Thoracic aorta (tissue), 2 donors: ENCODE measurements at regions not wholly inside any gene's neighbourhood (a gene's known extent, or its start where the extent isn't known, plus 50 kb on each side); places are given as distances from the start of the nearest gene placed in this dataset.

Experiments used
- ATAC-seq: fragments of 150-250 bp; one replicate; pipeline ENCODE4 v1.8.0; 2017; ENCODE audit warnings: low read depth; ENCODE audit not compliant: insufficient number of reproducible peaks, low FRiP score
- DNase-seq: peaks from one replicate; pipeline ENCODE4 v3.0.0-alpha.2; 2020; ENCODE audit warnings: low spot score
- H3K27ac ChIP-seq, 2 donors: fragments of 200-600 bp; sonication (generic); 1 replicate in 1 of 2; 2 replicates in 1 of 2; pipeline ENCODE4 v1.5.1; 2016; ENCODE audit warnings: mild to moderate bottlenecking in 2 of 2, moderate library complexity in 2 of 2
- H3K27me3 ChIP-seq: fragments of 200-600 bp; sonication (generic); replicated peaks from 2 replicates; pipeline ENCODE4 v1.6.0; 2016; ENCODE audit warnings: mild to moderate bottlenecking; ENCODE audit not compliant: insufficient read depth
- H3K36me3 ChIP-seq: fragments of 200-600 bp; sonication (generic); one replicate; pipeline ENCODE4 v1.5.1; 2016
- H3K4me1 ChIP-seq, 2 donors: fragments of 200-600 bp; sonication (generic); 1 replicate in 1 of 2; 2 replicates in 1 of 2; pipeline versions ENCODE4 v1.5.1 to v1.6.0; 2016; ENCODE audit warnings: low read depth in 2 of 2, mild to moderate bottlenecking in 1 of 2; ENCODE audit not compliant: control insufficient read depth in 1 of 2
- H3K4me3 ChIP-seq: fragments of 200-600 bp; sonication (generic); 2 replicates; pipeline ENCODE4 v1.5.1; 2016; ENCODE audit warnings: mild to moderate bottlenecking
- H3K9me3 ChIP-seq: fragments of 200-600 bp; sonication (generic); 2 replicates; pipeline ENCODE4 v1.5.1; 2016
- CTCF ChIP-seq: fragments of 200-600 bp; sonication (generic); IDR thresholded peaks from one replicate; pipeline ENCODE4 v1.5.1; 2019; ENCODE audit warnings: antibody characterized with exemption

DNA sequence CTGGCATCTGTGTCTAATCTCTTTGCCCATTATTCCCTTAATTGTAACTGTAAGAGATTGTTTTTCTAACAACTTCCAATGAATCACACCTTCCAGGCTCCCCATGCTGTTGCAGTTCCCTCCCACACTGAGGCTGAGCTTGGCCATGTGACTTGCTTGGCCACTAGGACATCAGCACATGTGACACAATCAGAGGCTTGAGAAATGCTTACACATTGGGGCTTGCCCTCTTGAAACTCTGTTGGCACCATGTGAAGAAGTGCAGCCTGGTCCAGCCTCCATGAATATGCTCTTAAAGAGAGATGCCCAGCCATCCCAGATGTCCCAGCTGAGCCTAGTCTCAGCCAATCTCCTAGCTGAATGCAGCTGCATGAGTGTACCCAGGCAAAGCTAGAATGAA is 326.8 kb upstream of the SOX2 start:
- DNase-seq: no peak
- Histone ChIP-seq H3K4me3 (no peak overlapping the region), H3K9me3 (no peaks in the 10 kb centered on the region), H3K4me1 (no peaks in the 10 kb centered on the region), H3K36me3 (no peaks in the 10 kb centered on the region), H3K27me3 (no peaks in the 10 kb centered on the region), H3K27ac (no peak overlapping the region)
- no peak for TF ChIP-seq CTCF
- ATAC-seq: no peak

GRCh38 chr3:181383760-181384159 is 328.0 kb upstream of the SOX2 start:
- H3K4me1 ChIP-seq: no peaks in the 10 kb centered on the region
- H3K4me3 ChIP-seq: no peak overlapping the region
- no peak for TF ChIP-seq CTCF
- H3K27ac ChIP-seq: no peak overlapping the region
- no peaks in the 10 kb centered on the region for H3K27me3 ChIP-seq
- ATAC-seq (no peak), DNase-seq (no peak)
- no peaks in the 10 kb centered on the region for H3K9me3 ChIP-seq
- no peaks in the 10 kb centered on the region for H3K36me3 ChIP-seq

DNA sequence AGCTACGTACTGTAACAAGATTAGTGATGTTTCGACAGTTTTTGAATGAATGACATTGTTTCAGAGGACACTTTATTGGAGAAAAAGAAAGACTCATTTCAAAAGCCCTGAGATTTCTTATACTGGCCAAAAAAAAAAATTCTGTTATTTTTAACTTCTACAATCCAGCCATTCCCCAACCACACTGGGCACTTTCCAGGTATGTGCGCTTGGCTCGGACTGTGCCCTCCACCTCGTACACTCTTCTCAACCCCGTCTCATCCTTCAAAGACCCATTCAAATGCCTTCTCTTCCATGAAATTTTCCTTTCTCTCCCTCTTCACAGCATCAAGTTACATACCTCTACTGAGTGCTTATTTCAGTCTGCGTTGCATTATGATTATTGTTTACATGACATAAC is 328.5 kb upstream of the SOX2 start:
- Histone ChIP-seq H3K4me1 (no peaks in the 10 kb centered on the region), H3K4me3 (no peak overlapping the region), H3K36me3 (no peaks in the 10 kb centered on the region), H3K27ac (no peak overlapping the region), H3K27me3 (no peaks in the 10 kb centered on the region), H3K9me3 (no peaks in the 10 kb centered on the region)
- DNase-seq: no peak
- TF ChIP-seq CTCF: no peak
- no peak for ATAC-seq

DNA sequence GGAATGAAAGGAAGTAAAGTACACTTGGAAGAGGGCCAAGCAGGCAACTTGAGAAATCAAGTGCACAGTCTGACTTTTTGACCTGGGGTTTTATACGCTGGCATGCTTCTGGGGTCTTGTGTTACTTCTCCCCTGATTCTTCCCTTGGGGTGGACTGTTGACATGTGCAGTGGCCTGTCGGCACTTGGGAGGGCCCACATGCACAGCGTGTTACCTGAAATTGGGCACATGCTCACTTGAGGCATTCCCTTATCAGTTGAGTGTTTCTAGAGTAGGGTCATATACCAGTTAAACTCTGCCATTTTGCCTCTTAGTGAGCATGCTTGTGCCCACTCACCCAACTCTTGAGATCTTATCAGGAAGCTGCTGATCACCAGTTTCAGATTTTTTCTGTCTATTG is 329.1 kb upstream of the SOX2 start:
- Histone ChIP-seq H3K4me3 (no peak overlapping the region), H3K36me3 (no peaks in the 10 kb centered on the region), H3K27ac (no peak overlapping the region), H3K4me1 (no peaks in the 10 kb centered on the region), H3K27me3 (no peaks in the 10 kb centered on the region), H3K9me3 (no peaks in the 10 kb centered on the region)
- DNase-seq (no peak), ATAC-seq (no peak)
- no peak for TF ChIP-seq CTCF

DNA sequence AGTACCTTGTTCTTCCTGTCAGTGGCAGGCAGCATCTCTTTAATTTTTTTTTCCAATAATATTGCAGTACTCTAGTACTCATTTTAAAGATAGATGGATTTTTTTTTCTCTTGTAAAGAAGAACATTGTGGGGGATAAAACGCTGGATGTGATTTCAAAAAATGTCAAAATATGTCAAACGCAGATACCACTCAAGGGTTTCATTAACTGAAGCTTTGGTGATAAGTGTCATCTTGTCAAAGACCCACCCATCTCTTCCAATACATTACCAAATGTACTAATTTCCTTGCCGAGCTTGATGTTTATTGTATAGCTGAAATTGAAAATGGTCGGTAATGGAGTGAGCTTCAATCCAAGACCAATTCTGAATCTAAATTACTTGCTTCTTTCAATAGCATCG is 332.4 kb upstream of the SOX2 start:
- H3K27me3 ChIP-seq: no peaks in the 10 kb centered on the region
- TF ChIP-seq CTCF: no peak
- H3K4me1 ChIP-seq: no peaks in the 10 kb centered on the region
- no peak for DNase-seq
- H3K36me3 ChIP-seq: no peaks in the 10 kb centered on the region
- ATAC-seq: no peak
- H3K4me3 ChIP-seq: no peak overlapping the region
- no peaks in the 10 kb centered on the region for H3K9me3 ChIP-seq
- no peak overlapping the region for H3K27ac ChIP-seq
